Hematopoietic multipotent progenitor cell treated with erythropoietin and hydrocortisone succinate and interleukin-3 and kit ligand, for 17 days (in vitro differentiated cells): ENCODE measurements at regions not wholly inside any gene's neighbourhood (a gene's known extent, or its start where the extent isn't known, plus 50 kb on each side); places are given as distances from the start of the nearest gene placed in this dataset.
"Not testable (repeated sequence)": the region's sequence is repeated elsewhere in the genome, so short reads cannot be mapped to it uniquely, and the experiment has no call there.

Experiments
- DNase-seq: peaks from one replicate; pipeline ENCODE4 v3.0.0-alpha.2; 2015; ENCODE audit warnings: low spot score

DNA sequence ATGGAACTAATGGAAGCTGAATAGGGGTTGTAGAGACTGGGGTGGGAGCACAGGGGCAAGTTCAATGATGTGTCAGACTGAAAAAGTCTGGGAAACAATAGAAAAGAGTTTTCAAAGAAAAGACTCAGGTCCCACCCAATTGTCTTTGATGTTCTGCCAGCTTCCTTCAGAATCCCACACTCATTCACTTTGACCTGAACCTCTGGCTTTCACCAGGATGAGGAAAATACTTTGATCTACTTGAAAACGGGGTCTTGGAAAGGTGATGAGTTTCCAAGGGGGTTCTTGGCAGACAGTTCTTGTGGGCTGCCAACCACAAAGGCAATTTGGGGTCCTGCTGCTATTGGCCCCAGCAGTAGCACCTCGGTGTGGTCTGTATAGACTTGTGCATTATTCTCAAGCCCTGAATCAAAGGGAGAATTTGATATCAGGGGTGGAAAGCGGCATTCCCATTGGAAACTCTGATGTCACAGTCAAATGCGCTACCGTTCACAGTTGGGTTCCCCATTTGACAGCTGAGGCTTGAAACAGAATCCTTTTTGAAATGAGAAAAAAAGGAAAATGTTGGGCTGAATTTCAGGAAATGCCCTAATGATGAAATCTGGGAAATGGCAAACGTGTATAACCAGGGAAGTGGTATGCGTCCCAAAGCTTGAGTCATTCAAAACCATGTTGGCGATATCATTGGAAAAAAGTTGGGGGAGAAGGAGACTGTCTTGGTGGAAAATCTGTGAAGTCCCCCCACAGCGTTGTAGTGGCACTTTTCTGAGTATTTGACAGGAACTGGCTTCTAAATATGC is 229.2 kb upstream of the LRTM1 start:
- no peak for DNase-seq

DNA sequence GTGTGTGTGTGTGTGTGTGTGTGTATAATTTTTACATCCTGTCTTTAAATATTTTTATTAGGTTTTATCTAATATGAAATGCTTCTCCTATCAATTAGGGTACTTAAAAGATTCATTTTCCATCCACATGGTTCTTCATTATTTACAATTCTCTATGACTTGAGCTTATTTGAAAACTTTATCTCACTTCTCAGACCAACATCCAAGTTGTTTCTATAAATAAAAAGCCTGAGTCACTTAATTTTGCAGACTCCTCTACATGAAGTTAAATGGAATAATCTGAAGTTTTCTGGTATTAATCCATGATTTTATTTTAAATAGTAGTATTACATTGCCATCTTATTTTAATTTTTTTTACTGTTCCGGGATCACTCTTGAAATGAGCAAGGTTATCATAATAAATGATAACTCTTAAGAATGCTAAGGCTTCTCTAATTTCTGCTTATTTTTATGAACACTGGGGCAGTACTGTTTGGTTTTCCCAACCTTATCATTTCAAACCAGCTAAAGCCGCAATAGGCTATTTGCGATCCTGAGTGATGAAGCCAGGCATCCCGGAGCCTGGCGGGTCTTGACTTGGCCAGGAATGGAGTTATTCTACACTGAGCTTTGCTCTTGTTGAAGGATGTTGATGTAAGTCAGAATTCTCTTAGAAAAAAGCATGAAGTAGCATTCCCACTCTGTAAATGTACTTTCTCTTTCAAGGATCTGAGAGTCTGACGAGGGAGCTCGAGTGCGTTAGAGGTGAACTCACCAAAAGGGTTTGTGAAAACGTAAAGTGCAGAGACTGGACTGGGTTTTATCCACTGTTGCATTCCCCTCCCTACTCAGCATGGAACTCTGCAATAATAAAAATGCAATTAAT is 220.2 kb upstream of the LRTM1 start:
- DNase-seq = no peak

DNA sequence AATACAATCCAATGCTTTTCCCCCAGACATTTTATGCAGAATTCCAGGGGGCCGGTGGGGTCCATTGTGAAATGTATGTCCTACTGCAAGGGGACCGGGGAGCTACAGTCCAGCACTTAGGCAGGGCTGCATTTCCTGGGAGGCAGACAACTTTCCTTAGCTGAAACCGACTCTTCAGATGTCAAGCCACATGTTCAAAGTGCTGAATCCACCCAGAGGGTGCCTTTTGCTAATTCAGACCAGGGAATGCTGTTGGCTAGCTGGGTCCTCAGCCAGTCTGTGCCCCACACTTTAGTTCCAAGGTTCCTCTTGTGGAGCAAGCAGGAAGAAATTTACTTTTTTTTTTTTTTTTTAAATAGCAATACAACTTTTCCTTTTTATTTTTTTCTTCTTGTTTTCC is 219.5 kb upstream of the LRTM1 start:
- DNase-seq = no peak

DNA sequence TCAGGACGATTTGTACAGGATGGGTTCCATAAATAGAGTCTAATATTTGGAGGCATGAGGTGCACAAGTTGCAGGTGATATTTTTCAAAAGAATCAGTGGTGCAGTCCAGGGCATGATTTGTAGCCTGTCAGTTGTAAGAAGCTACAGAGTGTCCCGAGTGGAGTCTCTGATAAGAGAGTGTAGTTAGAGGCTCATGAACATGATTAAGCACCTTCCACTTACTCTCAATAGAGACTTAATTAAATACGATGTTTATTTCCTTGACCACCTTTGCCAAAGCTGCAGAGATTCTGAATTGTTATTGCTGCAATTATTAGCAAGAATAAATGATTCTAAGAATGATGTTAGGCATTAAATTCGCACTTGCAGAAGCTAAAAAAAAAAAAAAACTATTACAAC is 218.4 kb upstream of the LRTM1 start:
- DNase-seq = no peak

DNA sequence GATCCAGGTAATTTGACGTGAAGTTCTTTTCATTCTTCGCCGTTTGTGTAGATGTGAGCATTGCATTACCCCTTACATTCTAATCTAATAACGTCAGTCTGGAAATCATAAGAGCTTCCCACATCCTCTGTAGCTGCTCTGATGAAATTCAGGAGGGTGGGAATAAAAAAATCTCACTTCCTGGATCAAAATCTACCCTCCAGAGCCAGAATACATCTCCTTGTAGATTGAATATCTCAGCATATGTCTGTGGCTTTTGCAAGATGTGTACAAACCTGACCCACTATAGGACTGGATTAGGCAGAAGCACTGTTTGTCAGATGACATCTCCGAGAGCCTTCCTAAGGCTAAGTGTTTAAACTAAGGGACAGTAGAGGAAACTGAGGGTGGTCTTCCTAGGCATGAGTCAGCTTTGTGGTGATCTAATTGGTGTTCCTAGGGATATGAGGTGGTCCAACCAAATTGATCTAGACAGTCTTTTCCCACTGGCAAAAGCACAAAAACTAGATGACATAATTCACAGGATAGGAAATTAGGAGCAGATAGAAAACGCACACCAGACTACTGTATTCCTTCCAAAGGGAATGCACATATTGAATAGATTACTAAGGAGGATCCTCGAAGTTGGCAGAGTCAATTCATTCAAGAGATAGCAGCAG is 216.3 kb upstream of the LRTM1 start:
- DNase-seq = no peak

DNA sequence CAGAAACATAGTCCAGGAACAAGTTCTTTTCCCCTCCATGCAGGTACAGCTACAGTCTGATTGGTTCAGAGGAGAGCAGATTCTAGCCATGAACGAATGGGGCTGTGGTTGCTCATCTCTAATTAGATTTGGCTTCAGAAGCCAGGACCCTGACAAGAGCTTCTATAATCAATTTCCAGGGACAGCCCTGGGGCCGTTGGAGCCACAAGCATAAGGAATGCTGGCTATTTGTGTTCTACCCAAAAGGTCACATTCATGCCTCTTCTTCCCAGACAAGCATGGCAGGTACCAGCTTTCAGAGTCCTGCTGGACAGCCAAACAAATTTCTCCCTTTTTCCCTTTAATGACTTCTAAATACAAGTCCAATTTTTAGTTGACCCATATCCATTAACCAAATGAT is 215.5 kb upstream of the LRTM1 start:
- no peak for DNase-seq

DNA sequence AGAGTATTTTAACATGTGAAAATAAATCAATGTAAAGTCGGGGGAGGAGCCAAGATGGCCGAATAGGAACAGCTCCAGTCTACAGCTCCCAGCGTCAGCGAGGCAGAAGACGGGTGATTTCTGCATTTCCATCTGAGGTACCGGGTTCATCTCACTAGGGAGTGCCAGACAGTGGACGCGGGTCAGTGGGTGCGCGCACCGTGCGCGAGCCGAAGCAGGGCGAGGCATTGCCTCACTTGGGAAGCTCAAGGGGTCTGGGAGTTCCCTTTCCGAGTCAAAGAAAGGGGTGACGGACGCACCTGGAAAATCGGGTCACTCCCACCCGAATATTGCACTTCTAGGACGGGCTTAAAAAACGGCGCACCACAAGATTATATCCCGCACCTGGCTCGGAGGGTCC is 208.4 kb upstream of the LRTM1 start:
- DNase-seq = not testable (repeated sequence)

DNA sequence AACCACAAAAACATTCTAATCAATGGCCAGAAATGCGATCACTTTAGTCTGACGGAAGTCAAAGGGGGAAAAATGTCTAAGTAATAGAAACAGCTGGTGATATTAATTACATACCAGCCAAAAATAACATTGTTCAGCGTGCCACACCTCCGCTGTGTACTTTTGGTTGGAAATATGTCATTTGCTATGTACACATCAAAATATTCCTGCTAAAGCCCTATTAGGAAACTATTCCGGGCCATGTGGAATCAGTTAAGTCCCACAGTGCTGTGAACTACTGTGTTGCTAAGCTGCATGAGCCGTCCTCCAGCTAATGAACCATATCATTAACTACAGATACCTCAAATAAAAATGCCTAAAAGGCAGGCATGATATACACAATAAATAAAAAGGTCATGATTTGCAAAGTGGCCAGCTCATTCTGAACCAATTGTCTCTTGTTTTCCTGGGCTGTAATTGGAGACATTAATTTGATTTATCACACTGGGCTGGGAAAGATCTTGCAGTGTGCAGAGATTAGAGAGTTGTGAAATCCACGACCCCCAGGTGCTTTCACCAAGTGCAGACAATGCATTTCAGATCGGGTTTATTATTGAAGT is 200.5 kb upstream of the LRTM1 start:
- no peak for DNase-seq

DNA sequence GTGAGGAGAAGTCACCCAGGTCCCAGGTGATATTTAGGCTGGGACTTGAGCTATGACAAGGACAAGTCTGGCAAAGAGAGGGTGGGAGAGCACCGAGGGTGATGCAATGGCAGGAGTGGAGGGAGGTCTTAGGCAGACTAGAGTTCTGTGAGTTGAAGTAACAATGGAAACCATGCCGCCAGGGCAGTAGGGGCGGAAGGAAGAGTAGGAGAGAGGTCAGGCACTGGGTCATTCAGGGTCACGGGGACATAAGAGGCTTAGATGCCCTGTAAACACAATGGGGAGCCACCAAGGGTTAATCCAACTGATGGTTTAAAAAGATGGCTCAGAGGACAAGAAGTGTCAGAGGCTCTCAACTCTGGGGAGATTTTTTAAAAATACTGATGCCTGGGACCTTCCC is 199.7 kb upstream of the LRTM1 start:
- no peak for DNase-seq

DNA sequence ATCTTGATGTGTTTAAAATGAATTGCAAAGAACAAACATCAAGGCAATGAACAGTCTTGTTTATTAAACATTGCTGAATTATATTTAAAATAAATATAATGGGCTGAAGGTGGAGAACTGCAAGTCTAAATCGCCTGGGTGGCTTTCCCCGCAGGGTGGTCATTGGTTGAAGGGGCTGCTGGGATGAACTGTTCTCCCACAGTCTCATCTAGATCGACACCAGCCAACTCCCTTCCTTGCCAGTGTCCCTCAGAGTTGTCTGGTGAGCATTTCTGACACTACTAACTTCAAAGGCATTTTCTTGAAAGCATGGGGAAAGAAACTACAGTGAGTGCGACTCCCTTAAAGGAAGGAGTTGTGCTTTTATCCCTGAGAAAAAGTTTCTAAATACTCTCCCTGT is 196.5 kb upstream of the LRTM1 start:
- DNase-seq = no peak
